Heart right ventricle (tissue), 16 donors: ENCODE measurements at regions not wholly inside any gene's neighbourhood (a gene's known extent, or its start where the extent isn't known, plus 50 kb on each side); places are given as distances from the start of the nearest gene placed in this dataset.

Experiments
- ATAC-seq, 8 donors: fragments of 200-7000 bp; cut with Tn5 transposase; one replicate each; pipeline ENCODE4 v1.9.1; 2020; ENCODE audit warnings: mild to moderate bottlenecking in 8 of 8, moderate library complexity in 8 of 8, moderate number of reproducible peaks in 1 of 8
- DNase-seq, 2 donors: peaks; one replicate each; pipeline ENCODE4 v3.0.0-alpha.2; 2020
- H3K27ac ChIP-seq, 10 donors: fragments of 200-600 bp; sonication (generic) in 2 of 10; one replicate each; pipeline versions ENCODE4 v1.5.0 to v1.8.0; 2020 to 2022; ENCODE audit warnings: mild to moderate bottlenecking in 3 of 10
- H3K27me3 ChIP-seq, 7 donors: fragments of 200-600 bp; one replicate each; pipeline ENCODE4 v1.8.0; 2021 to 2022; ENCODE audit warnings: mild to moderate bottlenecking in 2 of 7
- H3K36me3 ChIP-seq, 9 donors: fragments of 200-600 bp; sonication (generic) in 1 of 9; one replicate each; pipeline versions ENCODE4 v1.5.0 to v1.8.0; 2020 to 2022; ENCODE audit warnings: mild to moderate bottlenecking in 2 of 9
- H3K4me1 ChIP-seq, 9 donors: fragments of 200-600 bp; sonication (generic) in 1 of 9; one replicate each; pipeline versions ENCODE4 v1.5.0 to v1.8.0; 2020 to 2022; ENCODE audit warnings: mild to moderate bottlenecking in 4 of 9
- H3K4me3 ChIP-seq, 10 donors: fragments of 200-600 bp; sonication (generic) in 2 of 10; one replicate each; pipeline versions ENCODE4 v1.5.0 to v1.8.0; 2020 to 2022; ENCODE audit warnings: mild to moderate bottlenecking in 7 of 10, moderate library complexity in 2 of 10
- H3K9me3 ChIP-seq, 11 donors: fragments of 200-600 bp in 10 of 11; sonication (generic) in 2 of 11; one replicate each; pipeline versions ENCODE4 v1.5.0 to v1.8.0; 2013 to 2022; ENCODE audit warnings: mild to moderate bottlenecking in 2 of 11, control low read depth in 1 of 11, moderate library complexity in 1 of 11
- WGBS, 2 donors: extraction: QIAGEN DNeasy Blood & Tissue Kit; methylation state at CpG; one replicate each; pipeline ENCODE4 v1.1.7; 2013; ENCODE audit warnings: inconsistent platforms in 1 of 2; 5-methylcytosine and 5-hydroxymethylcytosine counted together
- intact Hi-C, 10 donors: fragments of 100-400 bp; cut with DNase I; formaldehyde crosslinking; loops; one replicate each; pipeline versions ENCODE4 v1.11.1 to v1.14.2; 2022
- TF ChIP-seq, protein P1 (sequence below), 9 donors: fragments of 200-600 bp; sonication (generic) in 2 of 9; IDR thresholded peaks; one replicate each; pipeline versions ENCODE4 v1.5.0 to v1.8.0; 2021 to 2022; ENCODE audit warnings: antibody characterized with exemption in 9 of 9, mild to moderate bottlenecking in 5 of 9, moderate library complexity in 1 of 9
- donor health status: Arrhythmogenic right ventricular cardiomyopathy.
- donor health status: ischemic (EF 13 %, LVEDD 7.1; RV severe dilation, severe dysfunction).
- donor health status: healthy with polysubstance abuse.
- donor health status: DM: no; HTN: yes; CAD: no.
- donor health status: DM: no; HTN: no; CAD: no.
- donor health status: ischemic (EF 25% LVEDD 6.9; RV normal size, moderate dysfunction).
- donor health status: ischemic (EF 25% LVEDD 5.7; RV mildly dilated, moderate dysfunction).
- donor health status: healthy.
- donor health status: DM: yes; HTN: yes; CAD: no.
- donor health status: Ischemic cardiomyopathy.
- donor health status: ischemic (EF 35%, LVEDD 5.7; RV mildly dilated, moderate dysfunction).
- donor health status: nonischemic (EF 11% LVEDD 7.7; RV severe dilation, severe dysfunction).
- donor health status: DM: yes; HTN: yes; CAD: no.
- donor health status: PGD.
- donor health status: ischemic (EF 29% LVEDD 5.4; RV normal size, mild dysfunction).
- donor health status: nonischemic (EF 23%, LVEDD 6.1; RV moderate dilation, normal function).

DNA sequence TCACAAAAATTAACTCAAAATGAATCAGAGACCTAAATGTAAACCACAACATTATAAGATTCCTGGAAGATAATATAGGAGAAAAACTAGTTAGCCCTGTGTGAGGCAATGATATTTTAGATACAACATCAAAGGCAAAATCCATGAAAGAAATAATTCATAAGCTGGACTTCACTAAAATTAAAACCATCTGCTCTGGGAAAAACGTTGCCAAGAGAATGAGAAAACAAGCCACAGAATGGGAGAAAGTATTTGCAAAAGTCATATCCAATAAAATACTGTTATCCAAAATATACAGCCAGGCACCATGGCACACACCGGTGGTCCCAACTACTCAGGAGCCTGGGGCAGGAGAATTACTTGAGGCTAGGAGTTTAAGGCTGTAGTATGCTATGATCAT is 70.3 kb downstream of the SYF2 start:
- intact Hi-C loops: no loop called here
- ATAC-seq (no peak), DNase-seq (no peak)
- peaks cover 0 to 16% (median 0%) of the 10 kb centered on the region in 7 donors for H3K27me3 ChIP-seq
- no peak overlapping the region for H3K27ac ChIP-seq
- TF ChIP-seq, protein P1, sequence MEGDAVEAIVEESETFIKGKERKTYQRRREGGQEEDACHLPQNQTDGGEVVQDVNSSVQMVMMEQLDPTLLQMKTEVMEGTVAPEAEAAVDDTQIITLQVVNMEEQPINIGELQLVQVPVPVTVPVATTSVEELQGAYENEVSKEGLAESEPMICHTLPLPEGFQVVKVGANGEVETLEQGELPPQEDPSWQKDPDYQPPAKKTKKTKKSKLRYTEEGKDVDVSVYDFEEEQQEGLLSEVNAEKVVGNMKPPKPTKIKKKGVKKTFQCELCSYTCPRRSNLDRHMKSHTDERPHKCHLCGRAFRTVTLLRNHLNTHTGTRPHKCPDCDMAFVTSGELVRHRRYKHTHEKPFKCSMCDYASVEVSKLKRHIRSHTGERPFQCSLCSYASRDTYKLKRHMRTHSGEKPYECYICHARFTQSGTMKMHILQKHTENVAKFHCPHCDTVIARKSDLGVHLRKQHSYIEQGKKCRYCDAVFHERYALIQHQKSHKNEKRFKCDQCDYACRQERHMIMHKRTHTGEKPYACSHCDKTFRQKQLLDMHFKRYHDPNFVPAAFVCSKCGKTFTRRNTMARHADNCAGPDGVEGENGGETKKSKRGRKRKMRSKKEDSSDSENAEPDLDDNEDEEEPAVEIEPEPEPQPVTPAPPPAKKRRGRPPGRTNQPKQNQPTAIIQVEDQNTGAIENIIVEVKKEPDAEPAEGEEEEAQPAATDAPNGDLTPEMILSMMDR (IDR thresholded peaks at IDR 0.05): no peak
- no peaks in the 10 kb centered on the region for H3K4me1 ChIP-seq
- H3K36me3 ChIP-seq: no peaks in the 10 kb centered on the region
- WGBS, 2 donors: 13 to 28% methylated on average over 2 of the region's 2 CpGs
- H3K9me3 ChIP-seq: peaks cover 0 to 37% (median 0%) of the 10 kb centered on the region in 11 donors
- no peak overlapping the region for H3K4me3 ChIP-seq

GRCh38 chr1:25157846-25158245 is 74.5 kb downstream of the SYF2 start:
- TF ChIP-seq, protein P1 (IDR thresholded peaks at IDR 0.05): no peak
- 92 to 97% methylated on average over 3 of the region's 3 CpGs for WGBS, 2 donors

DNA sequence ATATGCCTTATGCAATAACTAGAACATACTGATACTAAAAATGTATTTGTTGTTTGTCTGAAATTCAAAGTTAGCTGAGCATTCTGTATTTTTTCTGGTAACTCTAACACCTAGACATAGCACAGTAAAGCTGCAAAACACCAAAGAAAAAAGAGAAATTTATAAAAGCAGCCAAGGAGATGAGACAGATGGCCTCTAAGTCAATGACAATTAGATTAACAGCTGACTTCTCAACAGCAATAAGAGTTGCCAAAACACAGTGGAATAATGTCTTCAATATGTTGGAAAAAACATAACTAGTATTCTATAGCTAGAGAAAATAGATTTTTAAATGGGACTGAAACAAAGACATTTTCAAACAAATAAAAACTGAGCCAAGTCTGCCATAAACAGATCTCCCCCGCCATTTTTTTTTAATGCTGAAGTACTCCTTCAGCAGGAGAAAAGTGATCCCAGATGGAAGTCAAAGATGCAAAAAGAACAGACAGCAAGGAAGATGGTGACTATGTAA is 81.3 kb downstream of the SYF2 start:
- H3K27ac ChIP-seq: no peak overlapping the region
- peaks cover 0 to 59% (median 35%) of the 10 kb centered on the region in 7 donors for H3K27me3 ChIP-seq
- intact Hi-C loops: loop anchor here in 1 of 10 donors (5.0 kb wide), 1 partner anchor 684 kb away; no protein-coding TSS in a partner anchor
- no peaks in the 10 kb centered on the region for H3K36me3 ChIP-seq
- H3K9me3 ChIP-seq: peaks cover 0 to 33% (median 0%) of the 10 kb centered on the region in 11 donors
- no peaks in the 10 kb centered on the region for H3K4me1 ChIP-seq
- WGBS, 2 donors: 86 to 94% methylated on average over 1 of the region's 1 CpG
- TF ChIP-seq, protein P1 (IDR thresholded peaks at IDR 0.05): no peak
- no peak for DNase-seq
- ATAC-seq: no peak
- no peak overlapping the region for H3K4me3 ChIP-seq

More at GRCh38 chr1:25157846-25158245, 74.5 kb downstream of the SYF2 start:
- ATAC-seq: no peak
- no peak overlapping the region for H3K4me3 ChIP-seq
- H3K27ac ChIP-seq: no peak overlapping the region
- peaks cover 0 to 54% (median 0%) of the 10 kb centered on the region in 11 donors for H3K9me3 ChIP-seq
- DNase-seq: no peak
- no peaks in the 10 kb centered on the region for H3K36me3 ChIP-seq
- H3K27me3 ChIP-seq: peaks cover 0 to 15% (median 4%) of the 10 kb centered on the region in 7 donors
- no peaks in the 10 kb centered on the region for H3K4me1 ChIP-seq
- intact Hi-C loops: no loop called here

DNA sequence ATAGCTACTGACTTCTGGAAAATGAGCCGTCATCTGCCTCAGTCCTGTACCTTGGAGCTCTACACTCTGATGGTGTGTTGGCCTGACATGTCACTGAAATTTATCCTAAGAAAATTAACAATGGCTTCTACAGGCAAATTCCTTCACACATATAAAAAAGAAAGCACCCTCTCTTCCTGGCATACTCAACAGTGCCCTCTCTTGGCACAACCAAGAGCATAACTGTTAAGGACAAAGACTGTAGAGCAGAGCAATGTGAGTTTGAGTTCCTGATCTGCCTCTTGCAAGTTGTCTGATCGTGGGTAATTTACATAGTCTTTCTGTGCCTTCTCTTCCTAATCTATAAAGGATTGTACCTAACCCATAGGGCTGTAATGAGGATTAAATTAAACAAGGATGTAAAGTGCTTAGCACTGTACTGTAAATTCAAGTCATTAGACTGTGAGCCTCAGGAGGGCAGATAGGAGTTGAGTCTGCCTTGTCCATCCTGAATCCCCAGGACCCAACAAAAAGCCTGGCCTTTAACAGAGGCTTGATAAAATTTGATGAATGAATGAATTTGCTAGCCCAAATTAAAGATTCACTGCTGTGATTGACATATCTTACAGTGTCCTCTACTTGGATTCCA is 83.5 kb downstream of the SYF2 start:
- peaks cover 0 to 14% (median 0%) of the 10 kb centered on the region in 11 donors for H3K9me3 ChIP-seq
- 33 to 49% methylated on average over 2 of the region's 2 CpGs for WGBS, 2 donors
- no peak overlapping the region for H3K27ac ChIP-seq
- H3K4me3 ChIP-seq: no peak overlapping the region
- H3K36me3 ChIP-seq: no peaks in the 10 kb centered on the region
- ATAC-seq (no peak), DNase-seq (no peak)
- TF ChIP-seq, protein P1 (IDR thresholded peaks at IDR 0.05): peak in 8 of 9 donors; percentile 21 to 60 (median 36)
- no peaks in the 10 kb centered on the region for H3K4me1 ChIP-seq
- peaks cover 0 to 70% (median 38%) of the 10 kb centered on the region in 7 donors for H3K27me3 ChIP-seq
- intact Hi-C loops: no loop called here
